ENCODE measurements at regions not wholly inside any gene's neighbourhood (a gene's known extent, or its start where the extent isn't known, plus 50 kb on each side); places are given as distances from the start of the nearest gene placed in this dataset.
"Not testable (repeated sequence)": the region's sequence is repeated elsewhere in the genome, so short reads cannot be mapped to it uniquely, and the experiment has no call there.

- Histone ChIP-seq H3K4me1 (ENCODE audit: control insufficient read depth in 1 of 2, low read depth in 2 of 2) (peaks cover 5 to 11% of the 10 kb centered on the region in 2 donors), H3K4me3 (no peak overlapping the region), H3K27me3 (replicated peaks; ENCODE audit: insufficient read depth) (no peaks in the 10 kb centered on the region), H3K9me3 (no peaks in the 10 kb centered on the region), H3K36me3 (no peaks in the 10 kb centered on the region), H3K27ac (no peak overlapping the region)
- ATAC-seq (ENCODE audit: insufficient number of reproducible peaks, low FRiP score, low read depth) (no peak), DNase-seq (ENCODE audit: low spot score) (no peak)
- TF ChIP-seq CTCF (IDR thresholded peaks at IDR 0.05), result no peak
Observed at GRCh38 chr6:168915855-168916254, 337.8 kb downstream of the THBS2 start.

- no peak for DNase-seq (ENCODE audit: low spot score)
- Histone ChIP-seq H3K4me3 (no peak overlapping the region), H3K4me1 (ENCODE audit: control insufficient read depth in 1 of 2, low read depth in 2 of 2) (peaks cover 5 to 11% of the 10 kb centered on the region in 2 donors), H3K9me3 (no peaks in the 10 kb centered on the region), H3K27ac (no peak overlapping the region), H3K36me3 (no peaks in the 10 kb centered on the region), H3K27me3 (replicated peaks; ENCODE audit: insufficient read depth) (no peaks in the 10 kb centered on the region)
- TF ChIP-seq CTCF (IDR thresholded peaks at IDR 0.05), result no peak
- no peak for ATAC-seq (ENCODE audit: insufficient number of reproducible peaks, low FRiP score, low read depth)
Observed at GRCh38 chr6:168915242-168915641, 338.4 kb downstream of the THBS2 start.

GRCh38 chr6:168913866-168914469, 339.7 kb downstream of the THBS2 start:
- H3K4me1 ChIP-seq (ENCODE audit: control insufficient read depth in 1 of 2, low read depth in 2 of 2), result peaks cover 5 to 11% of the 10 kb centered on the region in 2 donors
- no peaks in the 10 kb centered on the region for H3K27me3 ChIP-seq (replicated peaks; ENCODE audit: insufficient read depth)
- DNase-seq (ENCODE audit: low spot score), result no peak
- no peak overlapping the region for H3K27ac ChIP-seq
- no peaks in the 10 kb centered on the region for H3K9me3 ChIP-seq
- no peak for ATAC-seq (ENCODE audit: insufficient number of reproducible peaks, low FRiP score, low read depth)
- no peaks in the 10 kb centered on the region for H3K36me3 ChIP-seq
- H3K4me3 ChIP-seq, result no peak overlapping the region
- TF ChIP-seq CTCF (IDR thresholded peaks at IDR 0.05), result no peak

GRCh38 chr6:168913231-168913865, 340.3 kb downstream of the THBS2 start:
- H3K9me3 ChIP-seq; H3K27me3 ChIP-seq (replicated peaks; ENCODE audit: insufficient read depth); H3K4me3 ChIP-seq; ATAC-seq (ENCODE audit: insufficient number of reproducible peaks, low FRiP score, low read depth); H3K27ac ChIP-seq; DNase-seq (ENCODE audit: low spot score); H3K36me3 ChIP-seq: not testable (repeated sequence)
- peaks cover 5 to 11% of the 10 kb centered on the region in 2 donors for H3K4me1 ChIP-seq (ENCODE audit: control insufficient read depth in 1 of 2, low read depth in 2 of 2)

GRCh38 chr6:168909288-168909687, 344.4 kb downstream of the THBS2 start:
- no peaks in the 10 kb centered on the region for H3K4me1 ChIP-seq (ENCODE audit: control insufficient read depth in 1 of 2, low read depth in 2 of 2)
- H3K9me3 ChIP-seq, result no peaks in the 10 kb centered on the region
- no peak overlapping the region for H3K4me3 ChIP-seq
- no peaks in the 10 kb centered on the region for H3K36me3 ChIP-seq
- no peak for ATAC-seq (ENCODE audit: insufficient number of reproducible peaks, low FRiP score, low read depth)
- no peak for DNase-seq (ENCODE audit: low spot score)
- H3K27ac ChIP-seq, result no peak overlapping the region
- TF ChIP-seq CTCF (IDR thresholded peaks at IDR 0.05), result no peak
- H3K27me3 ChIP-seq (replicated peaks; ENCODE audit: insufficient read depth), result no peaks in the 10 kb centered on the region

All from thoracic aorta (tissue), 2 donors.